PC-9 (cell line): ENCODE measurements at regions not wholly inside any gene's neighbourhood (a gene's known extent, or its start where the extent isn't known, plus 50 kb on each side); places are given as distances from the start of the nearest gene placed in this dataset.

ENCODE experiments used
- EZH2 ChIP-seq: fragments of 200-600 bp; sonication (generic); IDR thresholded peaks from 2 replicates; pipeline ENCODE4 v1.8.0; 2017; ENCODE audit warnings: antibody characterized with exemption, low read depth
- TF ChIP-seq, protein P1 (sequence below): fragments of 200-600 bp; sonication (generic); conservative IDR thresholded peaks from 2 replicates; pipeline ENCODE4 v1.6.1; 2017; ENCODE audit warnings: mixed run types, antibody characterized with exemption, mild to moderate bottlenecking, moderate library complexity

DNA sequence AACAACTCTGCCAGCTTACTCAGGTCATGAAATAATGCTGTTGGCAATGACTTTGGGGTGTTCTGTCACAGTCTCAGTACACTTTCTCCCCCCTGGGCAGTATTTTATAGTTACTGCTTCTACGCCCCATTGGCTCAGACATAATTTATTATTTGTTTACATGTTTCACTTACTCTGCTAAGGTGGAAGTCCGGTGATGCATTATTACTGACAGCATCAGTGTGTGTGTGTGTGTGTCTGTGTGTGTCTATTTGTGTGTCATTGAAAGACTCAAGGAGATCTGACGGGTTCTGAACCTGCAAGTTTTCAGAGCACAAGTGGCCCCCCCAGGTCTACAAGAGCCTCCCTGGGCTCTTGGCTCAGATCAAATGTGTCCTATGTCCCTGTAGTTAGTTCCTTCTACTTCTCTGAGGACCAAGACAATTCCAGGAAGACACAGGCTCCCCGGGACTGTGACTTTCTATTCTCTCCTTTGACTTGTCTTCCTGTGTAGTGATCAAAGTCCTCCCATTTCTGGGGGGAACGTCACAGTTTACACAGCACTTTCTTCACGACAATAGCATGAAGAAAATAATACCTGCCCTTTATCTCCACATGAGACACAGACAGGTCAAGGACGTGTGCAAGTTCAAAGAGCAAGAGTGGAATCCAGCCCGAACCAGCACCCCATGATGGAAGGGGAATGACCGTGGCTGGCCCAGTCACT, 283.7 kb upstream of the GATB start:
- no peak for TF ChIP-seq EZH2
- TF ChIP-seq, protein P1, sequence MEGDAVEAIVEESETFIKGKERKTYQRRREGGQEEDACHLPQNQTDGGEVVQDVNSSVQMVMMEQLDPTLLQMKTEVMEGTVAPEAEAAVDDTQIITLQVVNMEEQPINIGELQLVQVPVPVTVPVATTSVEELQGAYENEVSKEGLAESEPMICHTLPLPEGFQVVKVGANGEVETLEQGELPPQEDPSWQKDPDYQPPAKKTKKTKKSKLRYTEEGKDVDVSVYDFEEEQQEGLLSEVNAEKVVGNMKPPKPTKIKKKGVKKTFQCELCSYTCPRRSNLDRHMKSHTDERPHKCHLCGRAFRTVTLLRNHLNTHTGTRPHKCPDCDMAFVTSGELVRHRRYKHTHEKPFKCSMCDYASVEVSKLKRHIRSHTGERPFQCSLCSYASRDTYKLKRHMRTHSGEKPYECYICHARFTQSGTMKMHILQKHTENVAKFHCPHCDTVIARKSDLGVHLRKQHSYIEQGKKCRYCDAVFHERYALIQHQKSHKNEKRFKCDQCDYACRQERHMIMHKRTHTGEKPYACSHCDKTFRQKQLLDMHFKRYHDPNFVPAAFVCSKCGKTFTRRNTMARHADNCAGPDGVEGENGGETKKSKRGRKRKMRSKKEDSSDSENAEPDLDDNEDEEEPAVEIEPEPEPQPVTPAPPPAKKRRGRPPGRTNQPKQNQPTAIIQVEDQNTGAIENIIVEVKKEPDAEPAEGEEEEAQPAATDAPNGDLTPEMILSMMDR: no peak
